SK-N-SH treated with all-trans-retinoic acid at 6 μM for 48 hours (cell line): ENCODE measurements at regions not wholly inside any gene's neighbourhood (a gene's known extent, or its start where the extent isn't known, plus 50 kb on each side); places are given as distances from the start of the nearest gene placed in this dataset.

ENCODE experiments used
- ATAC-seq: fragments of 200-7000 bp; cut with Tn5 transposase; 3 replicates; pipeline ENCODE4 v1.9.1; 2020; ENCODE audit warnings: mild to moderate bottlenecking, moderate library complexity
- ARNTL ChIP-seq: fragments of 450-650 bp; formaldehyde crosslinking; IDR thresholded peaks from 2 replicates; pipeline ENCODE4 v1.5.0; 2020; ENCODE audit warnings: low read depth, mild to moderate bottlenecking, moderate library complexity, borderline replicate concordance
- BACH2 ChIP-seq: fragments of 250-450 bp; sonication (Bioruptor Pico); IDR thresholded peaks from 2 replicates; pipeline ENCODE4 v1.9.0; 2021; ENCODE audit warnings: mild to moderate bottlenecking, borderline replicate concordance
- CREB5 ChIP-seq: fragments of 250-450 bp; sonication (Bioruptor Pico); IDR thresholded peaks from 2 replicates; pipeline ENCODE4 v1.5.1; 2020; ENCODE audit warnings: low read depth, mild to moderate bottlenecking, moderate library complexity
- CSDC2 ChIP-seq: fragments of 250-450 bp; sonication (Bioruptor Pico); IDR thresholded peaks from 2 replicates; pipeline ENCODE4 v1.5.0; 2020; ENCODE audit warnings: mild to moderate bottlenecking, moderate library complexity
- CSRNP3 ChIP-seq: fragments of 250-450 bp; sonication (Bioruptor Pico); IDR thresholded peaks from 2 replicates; pipeline ENCODE4 v1.5.1; 2021; ENCODE audit warnings: mild to moderate bottlenecking, moderate library complexity
- ESRRG ChIP-seq: fragments of 250-450 bp; sonication (Bioruptor Pico); IDR thresholded peaks from 2 replicates; pipeline ENCODE4 v1.6.1; 2021; ENCODE audit warnings: mild to moderate bottlenecking
- ISL1 ChIP-seq: fragments of 250-450 bp; sonication (Bioruptor Pico); IDR thresholded peaks from 2 replicates; pipeline ENCODE4 v2.1.2; 2022; ENCODE audit warnings: mild to moderate bottlenecking, moderate library complexity
- OSR1 ChIP-seq: fragments of 250-450 bp; sonication (Bioruptor Pico); IDR thresholded peaks from 2 replicates; pipeline ENCODE4 v1.8.0; 2022; ENCODE audit warnings: moderate library complexity, mild to moderate bottlenecking, inconsistent platforms
- PPARA ChIP-seq: fragments of 250-450 bp; sonication (Bioruptor Pico); IDR thresholded peaks from 2 replicates; pipeline ENCODE4 v1.5.0; 2020; ENCODE audit warnings: mild to moderate bottlenecking, borderline replicate concordance
- RARB ChIP-seq: fragments of 250-450 bp; sonication (Bioruptor Pico); IDR thresholded peaks from 2 replicates; pipeline ENCODE4 v1.8.0; 2021; ENCODE audit warnings: mild to moderate bottlenecking, moderate library complexity
- SNAI2 ChIP-seq: fragments of 250-450 bp; sonication (Bioruptor Pico); IDR thresholded peaks from 2 replicates; pipeline ENCODE4 v1.5.0; 2020; ENCODE audit warnings: mild to moderate bottlenecking, moderate library complexity
- TCF4 ChIP-seq: fragments of 250-450 bp; sonication (Bioruptor Pico); IDR thresholded peaks from 2 replicates; pipeline ENCODE4 v1.8.0; 2021; ENCODE audit warnings: mild to moderate bottlenecking, moderate library complexity, borderline replicate concordance
- TOX ChIP-seq: fragments of 250-450 bp; sonication (Bioruptor Pico); IDR thresholded peaks from 2 replicates; pipeline ENCODE4 v1.8.0; 2021; ENCODE audit warnings: mild to moderate bottlenecking, moderate library complexity, borderline replicate concordance
- ZFP3 ChIP-seq: fragments of 250-450 bp; sonication (Bioruptor Pico); IDR thresholded peaks from 2 replicates; pipeline ENCODE4 v1.5.0; 2020; ENCODE audit warnings: mild to moderate bottlenecking, moderate library complexity
- ZFP30 ChIP-seq: fragments of 450-650 bp; formaldehyde crosslinking; IDR thresholded peaks from 2 replicates; pipeline ENCODE4 v1.5.0; 2022; ENCODE audit warnings: mild to moderate bottlenecking, moderate library complexity
- ZNF565 ChIP-seq: fragments of 450-650 bp; formaldehyde crosslinking; conservative IDR thresholded peaks from 2 replicates; pipeline ENCODE4 v1.5.0; 2020; ENCODE audit warnings: low read depth, mild to moderate bottlenecking, moderate library complexity
- ZNF70 ChIP-seq: fragments of 450-650 bp; formaldehyde crosslinking; IDR thresholded peaks from 2 replicates; pipeline ENCODE4 v1.5.0; 2020; ENCODE audit warnings: mild to moderate bottlenecking, moderate library complexity
- TF ChIP-seq, protein P1 (sequence below): fragments of 250-450 bp; sonication (Bioruptor Pico); IDR thresholded peaks from 2 replicates; pipeline ENCODE4 v1.5.0; 2020; ENCODE audit warnings: mild to moderate bottlenecking, moderate library complexity
- TF ChIP-seq, protein P2 (sequence below): fragments of 250-450 bp; sonication (Bioruptor Pico); IDR thresholded peaks from 2 replicates; pipeline ENCODE4 v1.8.0; 2020; ENCODE audit warnings: mild to moderate bottlenecking, moderate library complexity, borderline replicate concordance

GRCh38 chr5:110203661-110204060, 513.9 kb downstream of the MAN2A1 start:
- no peak for TF ChIP-seq ZNF70 (CRISPR knock-in tag)
- TF ChIP-seq, all 23 proteins: peak for 0
- no peak for ATAC-seq

- no peak for ATAC-seq
- TF ChIP-seq BACH2 (CRISPR knock-in tag) (no peak), ZFP3 (CRISPR knock-in tag) (no peak), ZNF565 (CRISPR knock-in tag) (no peak), CREB5 (CRISPR knock-in tag) (no peak), ZFP30 (CRISPR knock-in tag) (no peak), ESRRG (CRISPR knock-in tag) (no peak), PPARA (CRISPR knock-in tag) (no peak), CSRNP3 (CRISPR knock-in tag) (no peak), TOX (no peak), OSR1 (no peak), ZNF70 (CRISPR knock-in tag) (no peak), ARNTL (CRISPR knock-in tag) (no peak)
- TF ChIP-seq, all 23 proteins: peak for 0
These were observed 517.1 kb downstream of the TMEM232 start for GRCh38 chr5:110209401-110209800.

GRCh38 chr5:110218981-110219380, 507.5 kb downstream of the TMEM232 start:
- TF ChIP-seq, protein P1, sequence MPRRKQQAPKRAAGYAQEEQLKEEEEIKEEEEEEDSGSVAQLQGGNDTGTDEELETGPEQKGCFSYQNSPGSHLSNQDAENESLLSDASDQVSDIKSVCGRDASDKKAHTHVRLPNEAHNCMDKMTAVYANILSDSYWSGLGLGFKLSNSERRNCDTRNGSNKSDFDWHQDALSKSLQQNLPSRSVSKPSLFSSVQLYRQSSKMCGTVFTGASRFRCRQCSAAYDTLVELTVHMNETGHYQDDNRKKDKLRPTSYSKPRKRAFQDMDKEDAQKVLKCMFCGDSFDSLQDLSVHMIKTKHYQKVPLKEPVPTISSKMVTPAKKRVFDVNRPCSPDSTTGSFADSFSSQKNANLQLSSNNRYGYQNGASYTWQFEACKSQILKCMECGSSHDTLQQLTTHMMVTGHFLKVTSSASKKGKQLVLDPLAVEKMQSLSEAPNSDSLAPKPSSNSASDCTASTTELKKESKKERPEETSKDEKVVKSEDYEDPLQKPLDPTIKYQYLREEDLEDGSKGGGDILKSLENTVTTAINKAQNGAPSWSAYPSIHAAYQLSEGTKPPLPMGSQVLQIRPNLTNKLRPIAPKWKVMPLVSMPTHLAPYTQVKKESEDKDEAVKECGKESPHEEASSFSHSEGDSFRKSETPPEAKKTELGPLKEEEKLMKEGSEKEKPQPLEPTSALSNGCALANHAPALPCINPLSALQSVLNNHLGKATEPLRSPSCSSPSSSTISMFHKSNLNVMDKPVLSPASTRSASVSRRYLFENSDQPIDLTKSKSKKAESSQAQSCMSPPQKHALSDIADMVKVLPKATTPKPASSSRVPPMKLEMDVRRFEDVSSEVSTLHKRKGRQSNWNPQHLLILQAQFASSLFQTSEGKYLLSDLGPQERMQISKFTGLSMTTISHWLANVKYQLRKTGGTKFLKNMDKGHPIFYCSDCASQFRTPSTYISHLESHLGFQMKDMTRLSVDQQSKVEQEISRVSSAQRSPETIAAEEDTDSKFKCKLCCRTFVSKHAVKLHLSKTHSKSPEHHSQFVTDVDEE (CRISPR knock-in tag) = no peak
- TF ChIP-seq ZNF70 (CRISPR knock-in tag) (no peak), TOX (no peak), PPARA (CRISPR knock-in tag) (no peak), CSDC2 (CRISPR knock-in tag) (no peak), ZFP3 (CRISPR knock-in tag) (no peak), CREB5 (CRISPR knock-in tag) (no peak), CSRNP3 (CRISPR knock-in tag) (no peak), ARNTL (CRISPR knock-in tag) (no peak), OSR1 (no peak)
- TF ChIP-seq, protein P2, sequence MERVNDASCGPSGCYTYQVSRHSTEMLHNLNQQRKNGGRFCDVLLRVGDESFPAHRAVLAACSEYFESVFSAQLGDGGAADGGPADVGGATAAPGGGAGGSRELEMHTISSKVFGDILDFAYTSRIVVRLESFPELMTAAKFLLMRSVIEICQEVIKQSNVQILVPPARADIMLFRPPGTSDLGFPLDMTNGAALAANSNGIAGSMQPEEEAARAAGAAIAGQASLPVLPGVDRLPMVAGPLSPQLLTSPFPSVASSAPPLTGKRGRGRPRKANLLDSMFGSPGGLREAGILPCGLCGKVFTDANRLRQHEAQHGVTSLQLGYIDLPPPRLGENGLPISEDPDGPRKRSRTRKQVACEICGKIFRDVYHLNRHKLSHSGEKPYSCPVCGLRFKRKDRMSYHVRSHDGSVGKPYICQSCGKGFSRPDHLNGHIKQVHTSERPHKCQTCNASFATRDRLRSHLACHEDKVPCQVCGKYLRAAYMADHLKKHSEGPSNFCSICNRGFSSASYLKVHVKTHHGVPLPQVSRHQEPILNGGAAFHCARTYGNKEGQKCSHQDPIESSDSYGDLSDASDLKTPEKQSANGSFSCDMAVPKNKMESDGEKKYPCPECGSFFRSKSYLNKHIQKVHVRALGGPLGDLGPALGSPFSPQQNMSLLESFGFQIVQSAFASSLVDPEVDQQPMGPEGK (CRISPR knock-in tag) = no peak
- TF ChIP-seq, all 23 proteins: peak for 0
- no peak for ATAC-seq

GRCh38 chr5:110219769-110220168, 506.7 kb downstream of the TMEM232 start:
- no peak for ATAC-seq
- TF ChIP-seq ZFP30 (CRISPR knock-in tag) (no peak), BACH2 (CRISPR knock-in tag) (no peak), RARB (no peak), ZFP3 (CRISPR knock-in tag) (no peak), CSDC2 (CRISPR knock-in tag) (no peak), ESRRG (CRISPR knock-in tag) (no peak), ISL1 (CRISPR knock-in tag) (no peak), TCF4 (no peak), SNAI2 (no peak)
- TF ChIP-seq, protein P2 (CRISPR knock-in tag) = no peak
- TF ChIP-seq, protein P1 (CRISPR knock-in tag) = no peak
